IMR-90 (cell line): ENCODE measurements at regions not wholly inside any gene's neighbourhood (a gene's known extent, or its start where the extent isn't known, plus 50 kb on each side); places are given as distances from the start of the nearest gene placed in this dataset.

Source experiments
- CEBPB ChIP-seq: IDR thresholded peaks from 2 replicates; pipeline ENCODE4 v1.6.1; 2012; ENCODE audit warnings: low read depth, low read length, improper control_type of control experiment
- FOS ChIP-seq: fragments of 150-350 bp; IDR thresholded peaks from 2 replicates; pipeline ENCODE4 v1.6.1; 2016; ENCODE audit warnings: low read depth, low read length
- MAFK ChIP-seq: IDR thresholded peaks from 2 replicates; pipeline ENCODE4 v1.6.1; 2012; ENCODE audit warnings: low read depth, low read length, improper control_type of control experiment
- SMC3 ChIP-seq: fragments of 150-350 bp; IDR thresholded peaks from 2 replicates; pipeline ENCODE4 v1.6.1; 2016; ENCODE audit warnings: low read depth, mild to moderate bottlenecking, antibody characterized with exemption, low read length, moderate library complexity
- TF ChIP-seq, protein P1 (sequence below): conservative IDR thresholded peaks from 2 replicates; pipeline ENCODE4 v1.5.1; 2012; ENCODE audit warnings: mild to moderate bottlenecking, low read depth, low read length, improper control_type of control experiment

DNA sequence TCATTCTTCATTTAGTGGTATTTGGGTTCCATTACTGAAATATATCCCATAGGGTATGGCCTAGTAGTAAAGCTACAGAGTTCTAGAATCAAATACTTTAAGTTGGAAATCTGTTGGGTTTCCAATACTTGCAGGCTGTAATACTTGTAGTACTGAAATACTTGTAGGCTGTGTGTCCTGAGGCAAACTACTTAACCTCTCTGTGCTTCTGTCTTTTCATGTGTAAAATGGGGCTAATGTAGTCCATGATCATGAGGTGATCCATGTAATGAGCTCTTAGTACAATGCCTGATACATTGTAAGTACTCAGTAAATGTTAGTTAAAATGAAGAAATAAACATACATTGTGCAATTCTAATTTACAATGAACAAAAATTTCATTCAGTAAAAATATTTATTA is 368.9 kb downstream of the CSNK1G3 start:
- TF ChIP-seq, protein P1, sequence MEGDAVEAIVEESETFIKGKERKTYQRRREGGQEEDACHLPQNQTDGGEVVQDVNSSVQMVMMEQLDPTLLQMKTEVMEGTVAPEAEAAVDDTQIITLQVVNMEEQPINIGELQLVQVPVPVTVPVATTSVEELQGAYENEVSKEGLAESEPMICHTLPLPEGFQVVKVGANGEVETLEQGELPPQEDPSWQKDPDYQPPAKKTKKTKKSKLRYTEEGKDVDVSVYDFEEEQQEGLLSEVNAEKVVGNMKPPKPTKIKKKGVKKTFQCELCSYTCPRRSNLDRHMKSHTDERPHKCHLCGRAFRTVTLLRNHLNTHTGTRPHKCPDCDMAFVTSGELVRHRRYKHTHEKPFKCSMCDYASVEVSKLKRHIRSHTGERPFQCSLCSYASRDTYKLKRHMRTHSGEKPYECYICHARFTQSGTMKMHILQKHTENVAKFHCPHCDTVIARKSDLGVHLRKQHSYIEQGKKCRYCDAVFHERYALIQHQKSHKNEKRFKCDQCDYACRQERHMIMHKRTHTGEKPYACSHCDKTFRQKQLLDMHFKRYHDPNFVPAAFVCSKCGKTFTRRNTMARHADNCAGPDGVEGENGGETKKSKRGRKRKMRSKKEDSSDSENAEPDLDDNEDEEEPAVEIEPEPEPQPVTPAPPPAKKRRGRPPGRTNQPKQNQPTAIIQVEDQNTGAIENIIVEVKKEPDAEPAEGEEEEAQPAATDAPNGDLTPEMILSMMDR: no peak
- TF ChIP-seq CEBPB (0 out of 2 replicates have a peak, but pooled peaks have one; percentile 4), MAFK (no peak), FOS (no peak), SMC3 (no peak)
